GM23338 (cell line): ENCODE measurements at regions not wholly inside any gene's neighbourhood (a gene's known extent, or its start where the extent isn't known, plus 50 kb on each side); places are given as distances from the start of the nearest gene placed in this dataset.

Source experiments
- ATAC-seq: fragments of 200-7000 bp; cut with Tn5 transposase; 3 replicates; pipeline ENCODE4 v1.9.1; 2020
- DNase-seq: peaks from one replicate; pipeline ENCODE4 v3.0.0-alpha.2; 2015; ENCODE audit warnings: low spot score
- H2AFZ ChIP-seq: fragments of 200-600 bp; sonication (generic); 2 replicates; pipeline ENCODE4 v1.8.0; 2016; ENCODE audit warnings: antibody characterized with exemption, mild to moderate bottlenecking, moderate library complexity
- H3F3A ChIP-seq: fragments of 200-600 bp; sonication (generic); replicated peaks from 2 replicates; pipeline ENCODE4 v1.8.0; 2017; ENCODE audit warnings: antibody characterized with exemption, mixed run types, low read depth
- H3K27ac ChIP-seq: fragments of 200-600 bp; sonication (generic); 2 replicates; pipeline ENCODE4 v1.6.1; 2016; ENCODE audit warnings: low read depth
- H3K27me3 ChIP-seq: fragments of 200-600 bp; sonication (generic); 2 replicates; pipeline ENCODE4 v1.8.0; 2016; ENCODE audit warnings: mild to moderate bottlenecking, mixed run types, moderate library complexity; ENCODE audit not compliant: insufficient read depth
- H3K36me3 ChIP-seq: fragments of 200-600 bp; sonication (generic); 2 replicates; pipeline ENCODE4 v1.8.0; 2016; ENCODE audit warnings: mild to moderate bottlenecking; ENCODE audit not compliant: insufficient read depth
- H3K4me1 ChIP-seq: fragments of 200-600 bp; sonication (generic); 2 replicates; pipeline ENCODE4 v1.8.0; 2016; ENCODE audit warnings: mild to moderate bottlenecking, moderate library complexity; ENCODE audit not compliant: insufficient read depth
- H3K4me2 ChIP-seq: fragments of 200-600 bp; sonication (generic); 2 replicates; pipeline ENCODE4 v1.7.1; 2017; ENCODE audit warnings: mixed run types
- H3K4me3 ChIP-seq: fragments of 200-600 bp; sonication (generic); 2 replicates; pipeline ENCODE4 v1.6.1; 2016; ENCODE audit warnings: mixed run types
- H3K79me2 ChIP-seq: fragments of 200-600 bp; sonication (generic); replicated peaks from 2 replicates; pipeline ENCODE4 v1.8.0; 2017; ENCODE audit warnings: mild to moderate bottlenecking; ENCODE audit not compliant: insufficient read depth
- H3K9me2 ChIP-seq: fragments of 200-600 bp; sonication (generic); 2 replicates; pipeline ENCODE4 v1.8.0; 2017; ENCODE audit not compliant: insufficient read depth
- H4K20me1 ChIP-seq: fragments of 200-600 bp; sonication (generic); replicated peaks from 2 replicates; pipeline ENCODE4 v1.8.0; 2017; ENCODE audit warnings: mild to moderate bottlenecking; ENCODE audit not compliant: insufficient read depth
- H3K27ac Mint-ChIP-seq: 2 replicates; pipeline ENCODE4 v1.8.0; 2020; ENCODE audit warnings: inconsistent platforms, mild to moderate bottlenecking, moderate library complexity, mixed read lengths
- H3K27me3 Mint-ChIP-seq: 3 replicates; pipeline ENCODE4 v1.8.0; 2022; ENCODE audit warnings: low read depth, mild to moderate bottlenecking, moderate library complexity, mixed read lengths, inconsistent platforms; ENCODE audit not compliant: insufficient read depth, poor library complexity
- H3K36me3 Mint-ChIP-seq: 3 replicates; pipeline ENCODE4 v1.8.0; 2021; ENCODE audit warnings: low read depth, mild to moderate bottlenecking, inconsistent platforms, moderate library complexity, mixed read lengths
- H3K4me1 Mint-ChIP-seq: 3 replicates; pipeline ENCODE4 v1.8.0; 2020; ENCODE audit warnings: mild to moderate bottlenecking, inconsistent platforms, mixed read lengths
- H3K4me3 Mint-ChIP-seq: 3 replicates; pipeline ENCODE4 v1.8.0; 2021; ENCODE audit warnings: moderate library complexity, mild to moderate bottlenecking, inconsistent platforms, mixed read lengths
- H3K9me3 Mint-ChIP-seq: 3 replicates; pipeline ENCODE4 v1.8.0; 2020; ENCODE audit warnings: moderate library complexity, mild to moderate bottlenecking, inconsistent platforms, mixed read lengths
- CREB1 ChIP-seq: fragments of 250-450 bp; sonication (Bioruptor Pico); IDR thresholded peaks from 2 replicates; pipeline ENCODE4 v1.5.0; 2020; ENCODE audit warnings: low read depth, mild to moderate bottlenecking, moderate library complexity
- EZH2 ChIP-seq: fragments of 200-600 bp; sonication (generic); IDR thresholded peaks from one replicate; pipeline ENCODE4 v1.8.0; 2017; ENCODE audit warnings: antibody characterized with exemption, mild to moderate bottlenecking, low read depth; ENCODE audit not compliant: unreplicated experiment
- EZH2phosphoT487 ChIP-seq: fragments of 200-600 bp; sonication (generic); IDR thresholded peaks from one replicate; pipeline ENCODE4 v1.8.1; 2018; ENCODE audit warnings: antibody characterized with exemption; ENCODE audit not compliant: unreplicated experiment
- JUNB ChIP-seq: IDR thresholded peaks from one replicate; pipeline ENCODE4 v1.6.1; 2016; ENCODE audit warnings: antibody characterized with exemption; ENCODE audit not compliant: unreplicated experiment
- NANOG ChIP-seq: IDR thresholded peaks from 2 replicates; pipeline ENCODE4 v1.6.1; 2016; ENCODE audit warnings: antibody characterized with exemption, borderline replicate concordance
- POLR2AphosphoS5 ChIP-seq: IDR thresholded peaks from 2 replicates; pipeline ENCODE4 v1.6.1; 2016; ENCODE audit warnings: antibody characterized with exemption, low read depth
- STAT1 ChIP-seq: IDR thresholded peaks from one replicate; pipeline ENCODE4 v1.6.1; 2016; ENCODE audit warnings: antibody characterized with exemption; ENCODE audit not compliant: unreplicated experiment
- ZNF114 ChIP-seq: fragments of 250-450 bp; sonication (Bioruptor Pico); IDR thresholded peaks from 2 replicates; pipeline ENCODE4 v1.5.0; 2020; ENCODE audit warnings: mild to moderate bottlenecking, moderate library complexity
- ZNF331 ChIP-seq: fragments of 250-450 bp; sonication (Bioruptor Pico); IDR thresholded peaks from 2 replicates; pipeline ENCODE4 v1.5.0; 2020; ENCODE audit warnings: low read depth, mild to moderate bottlenecking, moderate library complexity
- TF ChIP-seq, protein P1 (sequence below): fragments of 250-450 bp; sonication (Bioruptor Pico); IDR thresholded peaks from 2 replicates; pipeline ENCODE4 v1.5.0; 2020; ENCODE audit warnings: mild to moderate bottlenecking, moderate library complexity
- TF ChIP-seq, protein P2 (sequence below): IDR thresholded peaks from 2 replicates; pipeline ENCODE4 v1.6.1; 2016; ENCODE audit warnings: antibody characterized with exemption
- TF ChIP-seq, protein P3 (sequence below): IDR thresholded peaks from one replicate; pipeline ENCODE4 v1.6.1; 2018; ENCODE audit warnings: antibody characterized with exemption; ENCODE audit not compliant: unreplicated experiment
- TF ChIP-seq, protein P4 (sequence below), 2 experiments: fragments of 200-600 bp in 1 of 2; sonication (generic) in 1 of 2; conservative IDR thresholded peaks; 2 replicates each; pipeline versions ENCODE4 v1.5.1 to v1.6.1; 2016 to 2017; ENCODE audit warnings: antibody characterized with exemption in 2 of 2, low read depth in 2 of 2, mild to moderate bottlenecking in 2 of 2, moderate library complexity in 1 of 2

DNA sequence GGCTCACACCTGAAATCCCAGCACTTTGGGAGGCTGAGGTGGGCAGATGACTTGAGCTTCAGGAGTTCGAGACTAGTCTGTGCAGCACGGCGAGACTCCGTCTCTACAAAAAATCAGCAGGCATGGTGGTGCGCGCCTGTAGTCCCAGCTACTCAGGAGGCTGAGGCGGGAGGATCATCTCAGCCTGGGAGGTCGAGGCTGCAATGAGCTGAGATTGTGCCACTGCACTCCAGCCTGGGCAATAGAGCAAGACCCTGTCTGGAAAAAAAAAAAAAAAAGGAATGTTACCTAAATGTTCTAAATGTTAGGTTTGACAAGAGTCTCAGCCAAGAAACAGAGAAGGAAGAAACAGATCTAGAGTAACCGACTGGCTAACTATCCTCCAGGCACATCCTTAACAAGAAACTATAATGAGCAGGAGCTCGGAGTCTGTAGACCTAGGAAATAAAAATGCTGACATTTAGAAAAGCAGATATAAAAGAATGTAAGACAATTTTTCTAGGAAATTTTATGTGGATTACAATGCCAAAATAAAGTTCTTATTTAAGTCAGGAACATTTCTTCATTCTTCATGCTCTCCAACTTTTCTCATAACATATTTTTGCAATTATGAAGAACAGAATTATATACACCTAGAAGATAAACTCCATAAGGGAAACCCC, 166.6 kb upstream of the TBCA start:
- H3K27ac Mint-ChIP-seq: no peak overlapping the region
- peaks cover 3% of the 10 kb centered on the region; the same call in 2 of the 3 replicates for H3K9me3 Mint-ChIP-seq
- TF ChIP-seq EZH2phosphoT487 (no peak), ZNF114 (CRISPR knock-in tag) (no peak), NANOG (no peak), POLR2AphosphoS5 (no peak), JUNB (no peak), CREB1 (CRISPR knock-in tag) (no peak), EZH2 (no peak), ZNF331 (CRISPR knock-in tag) (no peak), STAT1 (no peak)
- TF ChIP-seq, protein P1, sequence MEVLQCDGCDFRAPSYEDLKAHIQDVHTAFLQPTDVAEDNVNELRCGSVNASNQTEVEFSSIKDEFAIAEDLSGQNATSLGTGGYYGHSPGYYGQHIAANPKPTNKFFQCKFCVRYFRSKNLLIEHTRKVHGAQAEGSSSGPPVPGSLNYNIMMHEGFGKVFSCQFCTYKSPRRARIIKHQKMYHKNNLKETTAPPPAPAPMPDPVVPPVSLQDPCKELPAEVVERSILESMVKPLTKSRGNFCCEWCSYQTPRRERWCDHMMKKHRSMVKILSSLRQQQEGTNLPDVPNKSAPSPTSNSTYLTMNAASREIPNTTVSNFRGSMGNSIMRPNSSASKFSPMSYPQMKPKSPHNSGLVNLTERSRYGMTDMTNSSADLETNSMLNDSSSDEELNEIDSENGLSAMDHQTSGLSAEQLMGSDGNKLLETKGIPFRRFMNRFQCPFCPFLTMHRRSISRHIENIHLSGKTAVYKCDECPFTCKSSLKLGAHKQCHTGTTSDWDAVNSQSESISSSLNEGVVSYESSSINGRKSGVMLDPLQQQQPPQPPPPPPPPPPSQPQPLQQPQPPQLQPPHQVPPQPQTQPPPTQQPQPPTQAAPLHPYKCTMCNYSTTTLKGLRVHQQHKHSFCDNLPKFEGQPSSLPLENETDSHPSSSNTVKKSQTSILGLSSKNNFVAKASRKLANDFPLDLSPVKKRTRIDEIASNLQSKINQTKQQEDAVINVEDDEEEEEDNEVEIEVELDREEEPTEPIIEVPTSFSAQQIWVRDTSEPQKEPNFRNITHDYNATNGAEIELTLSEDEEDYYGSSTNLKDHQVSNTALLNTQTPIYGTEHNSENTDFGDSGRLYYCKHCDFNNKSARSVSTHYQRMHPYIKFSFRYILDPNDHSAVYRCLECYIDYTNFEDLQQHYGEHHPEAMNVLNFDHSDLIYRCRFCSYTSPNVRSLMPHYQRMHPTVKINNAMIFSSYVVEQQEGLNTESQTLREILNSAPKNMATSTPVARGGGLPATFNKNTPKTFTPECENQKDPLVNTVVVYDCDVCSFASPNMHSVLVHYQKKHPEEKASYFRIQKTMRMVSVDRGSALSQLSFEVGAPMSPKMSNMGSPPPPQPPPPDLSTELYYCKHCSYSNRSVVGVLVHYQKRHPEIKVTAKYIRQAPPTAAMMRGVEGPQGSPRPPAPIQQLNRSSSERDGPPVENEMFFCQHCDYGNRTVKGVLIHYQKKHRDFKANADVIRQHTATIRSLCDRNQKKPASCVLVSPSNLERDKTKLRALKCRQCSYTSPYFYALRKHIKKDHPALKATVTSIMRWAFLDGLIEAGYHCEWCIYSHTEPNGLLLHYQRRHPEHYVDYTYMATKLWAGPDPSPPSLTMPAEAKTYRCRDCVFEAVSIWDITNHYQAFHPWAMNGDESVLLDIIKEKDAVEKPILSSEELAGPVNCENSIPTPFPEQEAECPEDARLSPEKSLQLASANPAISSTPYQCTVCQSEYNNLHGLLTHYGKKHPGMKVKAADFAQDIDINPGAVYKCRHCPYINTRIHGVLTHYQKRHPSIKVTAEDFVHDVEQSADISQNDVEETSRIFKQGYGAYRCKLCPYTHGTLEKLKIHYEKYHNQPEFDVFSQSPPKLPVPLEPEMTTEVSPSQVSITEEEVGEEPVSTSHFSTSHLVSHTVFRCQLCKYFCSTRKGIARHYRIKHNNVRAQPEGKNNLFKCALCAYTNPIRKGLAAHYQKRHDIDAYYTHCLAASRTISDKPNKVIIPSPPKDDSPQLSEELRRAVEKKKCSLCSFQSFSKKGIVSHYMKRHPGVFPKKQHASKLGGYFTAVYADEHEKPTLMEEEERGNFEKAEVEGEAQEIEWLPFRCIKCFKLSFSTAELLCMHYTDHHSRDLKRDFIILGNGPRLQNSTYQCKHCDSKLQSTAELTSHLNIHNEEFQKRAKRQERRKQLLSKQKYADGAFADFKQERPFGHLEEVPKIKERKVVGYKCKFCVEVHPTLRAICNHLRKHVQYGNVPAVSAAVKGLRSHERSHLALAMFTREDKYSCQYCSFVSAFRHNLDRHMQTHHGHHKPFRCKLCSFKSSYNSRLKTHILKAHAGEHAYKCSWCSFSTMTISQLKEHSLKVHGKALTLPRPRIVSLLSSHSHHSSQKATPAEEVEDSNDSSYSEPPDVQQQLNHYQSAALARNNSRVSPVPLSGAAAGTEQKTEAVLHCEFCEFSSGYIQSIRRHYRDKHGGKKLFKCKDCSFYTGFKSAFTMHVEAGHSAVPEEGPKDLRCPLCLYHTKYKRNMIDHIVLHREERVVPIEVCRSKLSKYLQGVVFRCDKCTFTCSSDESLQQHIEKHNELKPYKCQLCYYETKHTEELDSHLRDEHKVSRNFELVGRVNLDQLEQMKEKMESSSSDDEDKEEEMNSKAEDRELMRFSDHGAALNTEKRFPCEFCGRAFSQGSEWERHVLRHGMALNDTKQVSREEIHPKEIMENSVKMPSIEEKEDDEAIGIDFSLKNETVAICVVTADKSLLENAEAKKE (CRISPR knock-in tag): no peak
- TF ChIP-seq, protein P2, sequence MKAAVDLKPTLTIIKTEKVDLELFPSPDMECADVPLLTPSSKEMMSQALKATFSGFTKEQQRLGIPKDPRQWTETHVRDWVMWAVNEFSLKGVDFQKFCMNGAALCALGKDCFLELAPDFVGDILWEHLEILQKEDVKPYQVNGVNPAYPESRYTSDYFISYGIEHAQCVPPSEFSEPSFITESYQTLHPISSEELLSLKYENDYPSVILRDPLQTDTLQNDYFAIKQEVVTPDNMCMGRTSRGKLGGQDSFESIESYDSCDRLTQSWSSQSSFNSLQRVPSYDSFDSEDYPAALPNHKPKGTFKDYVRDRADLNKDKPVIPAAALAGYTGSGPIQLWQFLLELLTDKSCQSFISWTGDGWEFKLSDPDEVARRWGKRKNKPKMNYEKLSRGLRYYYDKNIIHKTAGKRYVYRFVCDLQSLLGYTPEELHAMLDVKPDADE: no peak
- TF ChIP-seq, protein P3, sequence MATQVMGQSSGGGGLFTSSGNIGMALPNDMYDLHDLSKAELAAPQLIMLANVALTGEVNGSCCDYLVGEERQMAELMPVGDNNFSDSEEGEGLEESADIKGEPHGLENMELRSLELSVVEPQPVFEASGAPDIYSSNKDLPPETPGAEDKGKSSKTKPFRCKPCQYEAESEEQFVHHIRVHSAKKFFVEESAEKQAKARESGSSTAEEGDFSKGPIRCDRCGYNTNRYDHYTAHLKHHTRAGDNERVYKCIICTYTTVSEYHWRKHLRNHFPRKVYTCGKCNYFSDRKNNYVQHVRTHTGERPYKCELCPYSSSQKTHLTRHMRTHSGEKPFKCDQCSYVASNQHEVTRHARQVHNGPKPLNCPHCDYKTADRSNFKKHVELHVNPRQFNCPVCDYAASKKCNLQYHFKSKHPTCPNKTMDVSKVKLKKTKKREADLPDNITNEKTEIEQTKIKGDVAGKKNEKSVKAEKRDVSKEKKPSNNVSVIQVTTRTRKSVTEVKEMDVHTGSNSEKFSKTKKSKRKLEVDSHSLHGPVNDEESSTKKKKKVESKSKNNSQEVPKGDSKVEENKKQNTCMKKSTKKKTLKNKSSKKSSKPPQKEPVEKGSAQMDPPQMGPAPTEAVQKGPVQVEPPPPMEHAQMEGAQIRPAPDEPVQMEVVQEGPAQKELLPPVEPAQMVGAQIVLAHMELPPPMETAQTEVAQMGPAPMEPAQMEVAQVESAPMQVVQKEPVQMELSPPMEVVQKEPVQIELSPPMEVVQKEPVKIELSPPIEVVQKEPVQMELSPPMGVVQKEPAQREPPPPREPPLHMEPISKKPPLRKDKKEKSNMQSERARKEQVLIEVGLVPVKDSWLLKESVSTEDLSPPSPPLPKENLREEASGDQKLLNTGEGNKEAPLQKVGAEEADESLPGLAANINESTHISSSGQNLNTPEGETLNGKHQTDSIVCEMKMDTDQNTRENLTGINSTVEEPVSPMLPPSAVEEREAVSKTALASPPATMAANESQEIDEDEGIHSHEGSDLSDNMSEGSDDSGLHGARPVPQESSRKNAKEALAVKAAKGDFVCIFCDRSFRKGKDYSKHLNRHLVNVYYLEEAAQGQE: no peak
- TF ChIP-seq, protein P4, sequence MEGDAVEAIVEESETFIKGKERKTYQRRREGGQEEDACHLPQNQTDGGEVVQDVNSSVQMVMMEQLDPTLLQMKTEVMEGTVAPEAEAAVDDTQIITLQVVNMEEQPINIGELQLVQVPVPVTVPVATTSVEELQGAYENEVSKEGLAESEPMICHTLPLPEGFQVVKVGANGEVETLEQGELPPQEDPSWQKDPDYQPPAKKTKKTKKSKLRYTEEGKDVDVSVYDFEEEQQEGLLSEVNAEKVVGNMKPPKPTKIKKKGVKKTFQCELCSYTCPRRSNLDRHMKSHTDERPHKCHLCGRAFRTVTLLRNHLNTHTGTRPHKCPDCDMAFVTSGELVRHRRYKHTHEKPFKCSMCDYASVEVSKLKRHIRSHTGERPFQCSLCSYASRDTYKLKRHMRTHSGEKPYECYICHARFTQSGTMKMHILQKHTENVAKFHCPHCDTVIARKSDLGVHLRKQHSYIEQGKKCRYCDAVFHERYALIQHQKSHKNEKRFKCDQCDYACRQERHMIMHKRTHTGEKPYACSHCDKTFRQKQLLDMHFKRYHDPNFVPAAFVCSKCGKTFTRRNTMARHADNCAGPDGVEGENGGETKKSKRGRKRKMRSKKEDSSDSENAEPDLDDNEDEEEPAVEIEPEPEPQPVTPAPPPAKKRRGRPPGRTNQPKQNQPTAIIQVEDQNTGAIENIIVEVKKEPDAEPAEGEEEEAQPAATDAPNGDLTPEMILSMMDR (conservative IDR thresholded peaks at IDR 0.05; ENCODE audit: low read depth in 2 of 2): no peak
- Histone ChIP-seq H3K27me3 (no peaks in the 10 kb centered on the region), H3K36me3 (no peaks in the 10 kb centered on the region), H3F3A (no peaks in the 10 kb centered on the region), H3K27ac (no peak overlapping the region), H2AFZ (no peak overlapping the region), H3K9me2 (no peaks in the 10 kb centered on the region), H3K79me2 (no peaks in the 10 kb centered on the region), H3K4me1 (no peaks in the 10 kb centered on the region), H3K4me3 (no peak overlapping the region), H4K20me1 (no peaks in the 10 kb centered on the region), H3K4me2 (no peak overlapping the region)
- peaks cover 5% of the 10 kb centered on the region for H3K27me3 Mint-ChIP-seq
- H3K4me1 Mint-ChIP-seq: 0 out of 3 replicates have a peak, but pooled peaks cover 2% of the 10 kb centered on the region
- no peak for DNase-seq
- no peak for ATAC-seq
- H3K4me3 Mint-ChIP-seq: no peak overlapping the region
- no peaks in the 10 kb centered on the region; the same call in 2 of the 3 replicates for H3K36me3 Mint-ChIP-seq
